HUES6 (cell line): ENCODE measurements at regions not wholly inside any gene's neighbourhood (a gene's known extent, or its start where the extent isn't known, plus 50 kb on each side); places are given as distances from the start of the nearest gene placed in this dataset.

Experiments
- H3K27ac ChIP-seq: 2 replicates; pipeline ENCODE4 v1.7.0; 2013; ENCODE audit warnings: low read depth, mild to moderate bottlenecking, low read length, inconsistent platforms
- H3K27me3 ChIP-seq: 2 replicates; pipeline ENCODE4 v1.6.1; 2013; ENCODE audit warnings: low read length; ENCODE audit not compliant: control insufficient read depth, insufficient read depth
- H3K36me3 ChIP-seq: 2 replicates; pipeline ENCODE4 v1.6.1; 2013; ENCODE audit warnings: low read length; ENCODE audit not compliant: control insufficient read depth, insufficient read depth
- H3K4me1 ChIP-seq: 2 replicates; pipeline ENCODE4 v1.6.1; 2013; ENCODE audit warnings: low read length; ENCODE audit not compliant: control insufficient read depth, insufficient read depth
- H3K4me3 ChIP-seq: 2 replicates; pipeline ENCODE4 v1.5.1; 2013; ENCODE audit warnings: low read depth, low read length
- H3K9ac ChIP-seq: one replicate; pipeline ENCODE4 v1.6.1; 2013; ENCODE audit warnings: mild to moderate bottlenecking, low read length
- H3K9me3 ChIP-seq: 2 replicates; pipeline ENCODE4 v1.6.1; 2013; ENCODE audit warnings: low read depth, low read length; ENCODE audit not compliant: control insufficient read depth, insufficient read depth

DNA sequence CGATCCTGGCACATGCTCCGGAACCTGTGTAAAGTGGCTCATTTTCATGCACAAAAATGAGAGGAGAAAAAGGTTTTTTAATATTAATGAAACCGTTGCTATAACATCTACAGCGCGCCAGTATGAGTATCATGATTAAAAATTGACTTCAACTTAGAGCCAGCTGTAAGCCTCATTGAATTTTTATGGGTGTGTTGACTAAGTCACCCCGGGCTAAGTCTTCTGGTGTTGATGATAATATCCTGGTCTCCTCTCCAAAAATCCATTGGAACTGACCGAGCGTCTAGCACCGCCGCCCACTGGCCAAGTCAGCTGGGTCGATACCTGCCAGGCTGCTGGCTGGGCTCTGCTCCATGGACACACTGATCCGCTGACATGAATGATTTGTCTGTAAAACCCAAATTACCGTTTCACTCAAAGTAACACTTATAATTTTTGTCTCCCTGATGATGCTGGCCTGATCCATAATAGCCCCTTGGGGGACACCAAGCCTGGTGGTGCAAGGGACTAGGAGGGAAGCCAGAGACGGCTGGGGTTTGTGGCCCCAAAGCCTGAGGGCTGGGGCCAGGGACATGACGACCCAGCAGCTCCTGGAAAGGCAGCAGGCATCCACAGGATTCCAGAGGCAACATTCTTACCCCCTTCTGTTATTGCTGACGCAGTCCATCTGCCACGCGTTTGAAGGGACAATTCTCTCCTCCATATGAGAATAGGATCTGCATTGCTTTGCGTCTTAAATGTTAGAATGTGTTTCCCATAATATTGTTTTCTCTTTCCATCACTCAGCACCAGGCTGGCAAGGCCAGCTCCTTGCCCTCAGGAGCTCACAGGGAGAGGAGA is 131.0 kb upstream of the PPP2R2D start:
- Histone ChIP-seq H3K9ac (no peak overlapping the region), H3K4me3 (no peak overlapping the region), H3K27ac (no peak overlapping the region), H3K9me3 (no peaks in the 10 kb centered on the region; the same call in 1 of the 2 replicates), H3K27me3 (no peaks in the 10 kb centered on the region), H3K4me1 (peaks cover 12% of the 10 kb centered on the region; the same call in 1 of the 2 replicates), H3K36me3 (no peaks in the 10 kb centered on the region)

DNA sequence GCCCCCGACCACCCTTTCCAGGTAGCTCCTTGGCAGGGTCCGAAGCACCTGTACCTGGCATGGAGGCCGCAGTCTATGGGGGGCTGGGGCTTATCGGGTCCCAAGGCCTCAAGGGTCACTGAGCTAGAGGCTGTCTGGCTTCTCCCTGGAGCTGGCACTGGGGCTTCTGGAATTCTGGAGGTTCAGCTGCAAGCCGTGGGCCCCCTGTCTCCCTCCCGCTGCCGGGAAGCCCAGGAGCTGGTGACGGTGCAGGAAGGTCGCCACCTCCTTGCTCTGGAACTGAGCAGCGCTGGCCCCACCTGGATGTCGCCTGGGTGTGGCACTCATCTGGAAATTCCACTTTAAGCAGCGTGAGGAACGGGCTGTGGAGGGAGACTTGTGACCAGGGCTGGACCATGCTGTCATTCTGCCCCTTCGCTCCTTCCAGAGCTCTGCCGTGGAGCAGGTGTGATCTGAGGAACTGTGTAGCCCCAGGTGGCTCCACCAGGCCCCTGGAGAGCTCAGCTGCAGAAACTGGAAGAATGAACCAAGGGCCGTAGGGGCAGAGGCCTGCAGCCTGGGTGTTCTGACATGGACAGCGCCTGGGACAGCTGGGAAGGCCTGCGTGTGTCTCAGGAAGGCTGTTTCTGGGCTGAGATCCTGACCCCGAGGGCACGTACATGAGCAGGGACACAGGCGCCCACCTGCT is 129.7 kb upstream of the PPP2R2D start:
- Histone ChIP-seq H3K27ac (no peak overlapping the region), H3K9ac (no peak overlapping the region), H3K9me3 (peaks cover 11% of the 10 kb centered on the region), H3K4me3 (no peak overlapping the region), H3K4me1 (peaks cover 12% of the 10 kb centered on the region; the same call in 1 of the 2 replicates), H3K36me3 (no peaks in the 10 kb centered on the region), H3K27me3 (no peaks in the 10 kb centered on the region)

DNA sequence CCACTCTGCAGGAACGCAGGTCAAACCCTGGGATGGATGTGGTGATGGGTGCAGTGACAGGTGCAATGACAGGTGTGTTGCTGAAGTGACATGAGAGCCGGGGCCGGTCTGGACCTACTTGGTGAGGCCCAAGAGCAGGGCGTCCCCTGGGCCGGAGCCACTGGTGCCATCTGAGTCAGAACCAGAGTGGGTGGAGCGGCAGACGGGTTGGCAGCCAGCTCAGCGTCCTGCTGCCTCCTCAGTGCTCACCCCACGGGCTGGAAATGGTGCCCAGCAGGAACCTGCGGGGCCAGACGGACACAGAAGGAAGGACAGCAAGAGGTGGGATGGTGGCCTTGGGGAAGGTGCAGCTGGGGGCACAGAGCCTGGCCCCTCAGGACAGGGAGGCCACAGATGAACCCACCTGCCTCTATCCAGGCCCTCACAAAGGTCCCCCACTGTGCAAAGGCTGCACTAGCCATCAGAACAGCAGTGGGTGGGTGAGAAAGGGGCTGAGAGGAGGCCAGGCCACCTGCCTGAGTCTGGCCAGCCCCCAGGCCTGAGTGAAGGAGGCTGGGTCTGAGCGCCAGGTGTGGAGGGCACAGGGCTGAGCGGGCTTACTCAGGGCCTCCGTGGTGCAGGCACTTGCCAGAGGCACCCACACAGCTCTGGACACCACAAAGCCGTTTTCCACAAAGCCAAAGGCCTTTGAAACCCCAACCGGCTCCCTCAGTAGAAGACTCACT is 129.0 kb upstream of the PPP2R2D start:
- no peak overlapping the region for H3K27ac ChIP-seq
- H3K4me1 ChIP-seq, result peaks cover 12% of the 10 kb centered on the region; the same call in 1 of the 2 replicates
- H3K27me3 ChIP-seq, result no peaks in the 10 kb centered on the region
- H3K4me3 ChIP-seq, result no peak overlapping the region
- H3K36me3 ChIP-seq, result no peaks in the 10 kb centered on the region
- no peak overlapping the region for H3K9ac ChIP-seq
- peaks cover 18% of the 10 kb centered on the region for H3K9me3 ChIP-seq

DNA sequence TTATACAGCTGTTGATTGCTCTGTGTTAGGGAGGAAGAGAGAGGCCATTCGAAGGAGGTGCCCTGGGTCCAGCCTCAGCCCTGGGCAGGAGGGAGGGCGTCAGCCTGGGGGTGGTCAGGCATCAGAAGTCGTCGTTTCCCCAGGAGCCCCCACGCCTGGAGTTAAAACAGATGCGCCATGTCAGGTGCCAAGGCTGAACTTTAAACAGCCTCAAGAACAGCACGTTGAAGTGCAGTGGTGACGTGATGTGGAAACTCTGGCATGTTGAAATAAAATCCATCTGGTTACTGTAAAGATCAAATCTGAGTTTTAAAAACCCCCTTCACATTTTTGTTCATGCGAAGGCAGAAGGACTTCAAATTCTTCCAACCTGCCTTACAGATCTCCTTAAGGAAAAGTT is 128.4 kb upstream of the PPP2R2D start:
- H3K4me3 ChIP-seq, result no peak overlapping the region
- no peaks in the 10 kb centered on the region for H3K36me3 ChIP-seq
- H3K9me3 ChIP-seq, result peaks cover 24% of the 10 kb centered on the region
- H3K4me1 ChIP-seq, result peaks cover 12% of the 10 kb centered on the region; the same call in 1 of the 2 replicates
- no peaks in the 10 kb centered on the region for H3K27me3 ChIP-seq
- H3K27ac ChIP-seq, result no peak overlapping the region
- H3K9ac ChIP-seq, result no peak overlapping the region

DNA sequence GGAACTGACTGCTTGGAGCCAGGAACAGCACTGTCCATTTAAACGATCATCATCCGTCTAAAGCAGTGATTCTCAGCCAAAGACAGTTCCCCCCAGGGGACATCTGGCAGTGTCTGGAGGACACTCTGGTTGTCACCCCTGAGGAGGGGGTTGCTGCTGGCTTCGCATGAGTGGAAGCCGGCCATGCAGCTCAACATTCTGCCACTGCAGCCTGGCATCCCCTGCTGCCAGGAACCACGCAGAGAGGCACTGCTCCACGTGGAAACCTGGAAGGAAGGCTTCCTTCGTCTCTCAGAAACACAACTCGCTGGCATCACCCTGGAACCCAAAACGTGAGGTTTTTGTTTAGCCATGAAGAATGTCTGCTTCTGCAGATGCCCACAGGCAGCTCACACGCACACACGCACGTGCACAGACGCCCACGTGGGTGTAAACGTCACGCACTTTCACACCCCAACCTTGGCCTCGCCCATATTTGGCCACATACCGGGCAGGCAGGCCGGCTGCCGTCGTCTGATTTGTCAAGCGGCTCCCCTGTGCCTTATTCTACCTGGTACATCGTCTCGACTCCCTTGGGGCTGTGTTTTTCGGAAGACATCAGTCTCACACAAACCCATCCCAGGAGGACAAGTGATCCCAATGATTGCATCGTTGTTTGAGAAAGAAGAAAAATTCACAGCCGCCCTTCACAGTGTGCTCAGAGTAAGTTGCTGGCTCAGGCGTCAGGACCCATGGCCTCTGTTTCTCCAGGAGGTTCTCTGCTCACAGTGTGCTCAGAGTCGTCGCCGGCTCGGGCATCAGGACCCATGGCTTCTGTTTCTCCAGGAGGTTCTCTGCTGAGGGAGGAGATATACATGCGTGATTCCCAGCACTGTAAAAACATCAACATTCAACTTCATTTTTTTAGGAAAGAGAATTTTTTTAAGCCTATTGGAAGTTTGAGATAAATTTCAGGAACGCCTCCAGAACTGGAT is 127.2 kb upstream of the PPP2R2D start:
- Histone ChIP-seq H3K36me3 (no peaks in the 10 kb centered on the region), H3K4me3 (no peak overlapping the region), H3K4me1 (peaks cover 12% of the 10 kb centered on the region; the same call in 1 of the 2 replicates), H3K9me3 (peaks cover 36% of the 10 kb centered on the region), H3K9ac (no peak overlapping the region), H3K27ac (no peak overlapping the region), H3K27me3 (no peaks in the 10 kb centered on the region)

DNA sequence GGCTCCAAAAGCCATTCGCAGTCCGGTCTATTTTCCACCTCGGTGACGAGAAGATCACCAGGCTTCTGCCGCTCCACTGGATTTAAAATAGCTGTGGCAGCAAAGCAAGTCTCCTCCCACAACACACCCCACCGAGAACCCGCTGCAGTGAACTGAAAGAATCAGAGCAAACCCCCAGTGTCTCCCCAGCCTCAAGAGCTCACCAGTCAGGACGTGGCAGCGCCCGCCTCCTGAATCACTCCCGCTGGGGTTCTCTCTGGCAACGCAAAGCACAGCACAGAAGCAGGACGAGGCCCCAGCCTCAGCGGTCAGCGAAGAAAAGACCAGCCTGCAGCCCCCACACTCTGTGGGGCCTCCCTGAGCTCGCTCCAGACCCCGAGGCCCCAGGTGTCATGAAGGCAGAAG is 126.1 kb upstream of the PPP2R2D start:
- Histone ChIP-seq H3K27me3 (no peaks in the 10 kb centered on the region), H3K36me3 (no peaks in the 10 kb centered on the region), H3K4me1 (peaks cover 9% of the 10 kb centered on the region; the same call in 1 of the 2 replicates), H3K4me3 (no peak overlapping the region), H3K27ac (no peak overlapping the region), H3K9ac (no peak overlapping the region), H3K9me3 (peaks cover 44% of the 10 kb centered on the region)

DNA sequence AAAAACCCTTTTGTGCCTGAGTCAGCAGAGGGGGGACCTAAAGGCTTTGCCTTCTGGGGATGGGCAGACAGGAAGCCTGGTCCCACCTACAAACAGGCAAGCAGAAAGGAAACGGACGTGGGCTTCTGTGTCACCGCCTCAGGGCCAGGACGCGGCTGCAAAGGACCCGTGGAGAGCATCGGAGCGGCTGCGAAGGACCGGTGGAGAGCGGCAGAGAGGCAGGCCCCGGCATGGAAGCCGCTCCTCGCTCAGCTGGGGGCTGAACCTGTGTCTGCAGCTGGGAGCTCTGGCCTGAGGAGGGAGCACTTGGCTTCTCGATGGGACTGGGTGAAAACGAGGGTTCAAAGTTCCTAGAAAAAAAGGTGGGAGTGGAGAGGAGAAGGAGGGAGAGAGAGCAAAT is 125.4 kb upstream of the PPP2R2D start:
- Histone ChIP-seq H3K4me1 (peaks cover 4% of the 10 kb centered on the region; the same call in 1 of the 2 replicates), H3K9ac (no peak overlapping the region), H3K36me3 (no peaks in the 10 kb centered on the region), H3K27ac (no peak overlapping the region), H3K9me3 (peaks cover 48% of the 10 kb centered on the region), H3K27me3 (no peaks in the 10 kb centered on the region), H3K4me3 (no peak overlapping the region)

DNA sequence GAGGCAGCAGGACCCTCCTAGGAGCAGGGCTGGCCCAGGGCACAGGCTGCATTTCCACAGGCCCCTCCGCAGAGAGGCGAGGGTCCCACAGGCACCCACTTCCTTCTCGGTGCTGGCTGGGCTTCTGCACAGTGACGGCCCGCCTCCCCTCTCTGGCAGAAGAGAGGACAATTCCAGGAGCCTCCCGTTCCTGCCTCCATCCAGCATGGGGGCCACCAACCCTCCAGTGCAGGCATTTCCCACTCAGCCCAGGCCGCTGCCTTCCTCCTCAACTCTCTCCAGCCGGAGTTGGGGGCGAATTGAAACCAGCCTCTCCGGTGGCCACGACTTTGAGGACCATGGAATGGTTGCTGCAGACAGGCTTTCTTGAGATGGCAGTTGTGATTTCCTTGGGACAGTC is 125.0 kb upstream of the PPP2R2D start:
- Histone ChIP-seq H3K4me3 (no peak overlapping the region), H3K36me3 (no peaks in the 10 kb centered on the region), H3K27ac (no peak overlapping the region), H3K27me3 (no peaks in the 10 kb centered on the region), H3K4me1 (0 out of 2 replicates have a peak, but pooled peaks cover 3% of the 10 kb centered on the region), H3K9ac (no peak overlapping the region), H3K9me3 (peaks cover 52% of the 10 kb centered on the region)

DNA sequence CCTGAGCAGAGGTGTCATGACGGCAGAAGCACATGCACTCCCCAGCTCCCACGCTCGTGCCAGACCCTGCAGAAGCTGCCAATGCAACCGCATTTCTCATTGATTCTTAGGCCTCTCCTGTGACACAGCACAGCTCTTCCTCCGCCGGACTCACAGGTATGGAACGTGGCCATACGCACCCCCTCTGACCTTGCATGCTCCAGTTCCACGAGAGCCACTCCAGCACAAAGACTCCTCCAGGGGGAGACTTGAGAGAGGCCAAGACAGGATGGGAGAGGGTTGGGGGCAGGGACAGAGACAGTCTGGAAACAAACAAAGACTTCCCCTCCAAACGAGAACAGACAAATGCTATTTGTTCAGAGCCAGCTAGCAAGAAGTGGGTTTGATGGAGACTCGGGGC is 124.3 kb upstream of the PPP2R2D start:
- Histone ChIP-seq H3K9ac (no peak overlapping the region), H3K4me3 (no peak overlapping the region), H3K4me1 (0 out of 2 replicates have a peak, but pooled peaks cover 3% of the 10 kb centered on the region), H3K27ac (no peak overlapping the region), H3K9me3 (peaks cover 55% of the 10 kb centered on the region), H3K27me3 (no peaks in the 10 kb centered on the region), H3K36me3 (no peaks in the 10 kb centered on the region)

DNA sequence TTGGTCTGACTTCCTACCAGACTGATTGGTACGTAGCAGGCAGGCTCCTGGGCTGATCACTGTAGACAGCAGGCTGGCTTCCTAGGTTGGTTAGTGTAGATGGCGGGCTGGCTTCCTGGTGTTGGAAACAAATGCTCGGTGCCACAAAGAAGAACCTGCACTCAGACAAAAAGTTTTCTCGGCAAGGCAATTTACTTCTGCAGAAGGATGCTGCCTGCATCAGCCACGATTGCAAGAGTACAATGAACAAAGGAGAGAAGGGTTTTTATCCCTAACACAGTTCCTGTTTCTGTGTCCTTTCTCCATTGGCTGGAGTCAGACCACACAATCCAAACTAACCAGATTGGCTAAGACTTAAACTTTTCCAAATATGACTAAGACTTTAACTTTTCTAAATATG is 123.6 kb upstream of the PPP2R2D start:
- Histone ChIP-seq H3K4me1 (0 out of 2 replicates have a peak, but pooled peaks cover 3% of the 10 kb centered on the region), H3K27ac (no peak overlapping the region), H3K4me3 (no peak overlapping the region), H3K27me3 (no peaks in the 10 kb centered on the region), H3K36me3 (no peaks in the 10 kb centered on the region), H3K9ac (no peak overlapping the region), H3K9me3 (peaks cover 60% of the 10 kb centered on the region)
